Heart right ventricle (tissue), 16 donors: ENCODE measurements at regions not wholly inside any gene's neighbourhood (a gene's known extent, or its start where the extent isn't known, plus 50 kb on each side); places are given as distances from the start of the nearest gene placed in this dataset.

ENCODE experiments used
- ATAC-seq, 8 donors: fragments of 200-7000 bp; cut with Tn5 transposase; one replicate each; pipeline ENCODE4 v1.9.1; 2020; ENCODE audit warnings: mild to moderate bottlenecking in 8 of 8, moderate library complexity in 8 of 8, moderate number of reproducible peaks in 1 of 8
- DNase-seq, 2 donors: peaks; one replicate each; pipeline ENCODE4 v3.0.0-alpha.2; 2020
- H3K27ac ChIP-seq, 10 donors: fragments of 200-600 bp; sonication (generic) in 2 of 10; one replicate each; pipeline versions ENCODE4 v1.5.0 to v1.8.0; 2020 to 2022; ENCODE audit warnings: mild to moderate bottlenecking in 3 of 10
- H3K27me3 ChIP-seq, 7 donors: fragments of 200-600 bp; one replicate each; pipeline ENCODE4 v1.8.0; 2021 to 2022; ENCODE audit warnings: mild to moderate bottlenecking in 2 of 7
- H3K36me3 ChIP-seq, 9 donors: fragments of 200-600 bp; sonication (generic) in 1 of 9; one replicate each; pipeline versions ENCODE4 v1.5.0 to v1.8.0; 2020 to 2022; ENCODE audit warnings: mild to moderate bottlenecking in 2 of 9
- H3K4me1 ChIP-seq, 9 donors: fragments of 200-600 bp; sonication (generic) in 1 of 9; one replicate each; pipeline versions ENCODE4 v1.5.0 to v1.8.0; 2020 to 2022; ENCODE audit warnings: mild to moderate bottlenecking in 4 of 9
- H3K4me3 ChIP-seq, 10 donors: fragments of 200-600 bp; sonication (generic) in 2 of 10; one replicate each; pipeline versions ENCODE4 v1.5.0 to v1.8.0; 2020 to 2022; ENCODE audit warnings: mild to moderate bottlenecking in 7 of 10, moderate library complexity in 2 of 10
- H3K9me3 ChIP-seq, 11 donors: fragments of 200-600 bp in 10 of 11; sonication (generic) in 2 of 11; one replicate each; pipeline versions ENCODE4 v1.5.0 to v1.8.0; 2013 to 2022; ENCODE audit warnings: mild to moderate bottlenecking in 2 of 11, control low read depth in 1 of 11, moderate library complexity in 1 of 11
- CTCF ChIP-seq, 9 donors: fragments of 200-600 bp; sonication (generic) in 2 of 9; IDR thresholded peaks; one replicate each; pipeline versions ENCODE4 v1.5.0 to v1.8.0; 2021 to 2022; ENCODE audit warnings: antibody characterized with exemption in 9 of 9, mild to moderate bottlenecking in 5 of 9, moderate library complexity in 1 of 9
- WGBS, 2 donors: extraction: QIAGEN DNeasy Blood & Tissue Kit; methylation state at CpG; one replicate each; pipeline ENCODE4 v1.1.7; 2013; ENCODE audit warnings: inconsistent platforms in 1 of 2; 5-methylcytosine and 5-hydroxymethylcytosine counted together
- intact Hi-C, 10 donors: fragments of 100-400 bp; cut with DNase I; formaldehyde crosslinking; loops; one replicate each; pipeline versions ENCODE4 v1.11.1 to v1.14.2; 2022
- donor health status: Arrhythmogenic right ventricular cardiomyopathy.
- donor health status: ischemic (EF 13 %, LVEDD 7.1; RV severe dilation, severe dysfunction).
- donor health status: healthy with polysubstance abuse.
- donor health status: DM: no; HTN: yes; CAD: no.
- donor health status: DM: no; HTN: no; CAD: no.
- donor health status: ischemic (EF 25% LVEDD 6.9; RV normal size, moderate dysfunction).
- donor health status: ischemic (EF 25% LVEDD 5.7; RV mildly dilated, moderate dysfunction).
- donor health status: healthy.
- donor health status: DM: yes; HTN: yes; CAD: no.
- donor health status: Ischemic cardiomyopathy.
- donor health status: ischemic (EF 35%, LVEDD 5.7; RV mildly dilated, moderate dysfunction).
- donor health status: nonischemic (EF 11% LVEDD 7.7; RV severe dilation, severe dysfunction).
- donor health status: DM: yes; HTN: yes; CAD: no.
- donor health status: PGD.
- donor health status: ischemic (EF 29% LVEDD 5.4; RV normal size, mild dysfunction).
- donor health status: nonischemic (EF 23%, LVEDD 6.1; RV moderate dilation, normal function).

- 91 to 93% methylated on average over 2 of the region's 2 CpGs for WGBS, 2 donors
These were observed 180.2 kb upstream of the CBLB start for GRCh38 chr3:106048946-106049481.

GRCh38 chr3:106049821-106050220 is 181.0 kb upstream of the CBLB start:
- DNase-seq (no peak), ATAC-seq (no peak)
- intact Hi-C loops: no loop called here
- H3K4me3 ChIP-seq: no peak overlapping the region
- no peak for TF ChIP-seq CTCF (IDR thresholded peaks at IDR 0.05)
- no peaks in the 10 kb centered on the region for H3K9me3 ChIP-seq
- H3K36me3 ChIP-seq: no peaks in the 10 kb centered on the region
- H3K27ac ChIP-seq: no peak overlapping the region
- no peaks in the 10 kb centered on the region for H3K4me1 ChIP-seq
- H3K27me3 ChIP-seq: no peaks in the 10 kb centered on the region

More at GRCh38 chr3:106048946-106049481, 180.2 kb upstream of the CBLB start:
- no peaks in the 10 kb centered on the region for H3K27me3 ChIP-seq
- TF ChIP-seq CTCF (IDR thresholded peaks at IDR 0.05): no peak
- no peak overlapping the region for H3K27ac ChIP-seq
- no peak overlapping the region for H3K4me3 ChIP-seq
- H3K4me1 ChIP-seq: no peaks in the 10 kb centered on the region
- no peak for DNase-seq
- no peaks in the 10 kb centered on the region for H3K36me3 ChIP-seq
- intact Hi-C loops: no loop called here
- no peaks in the 10 kb centered on the region for H3K9me3 ChIP-seq
- no peak for ATAC-seq

- H3K4me3 ChIP-seq: no peak overlapping the region
- ATAC-seq: no peak
- no peaks in the 10 kb centered on the region for H3K27me3 ChIP-seq
- intact Hi-C loops: no loop called here
- peaks cover 0 to 7% (median 0%) of the 10 kb centered on the region in 11 donors for H3K9me3 ChIP-seq
- no peaks in the 10 kb centered on the region for H3K36me3 ChIP-seq
- H3K4me1 ChIP-seq: peaks cover 0 to 22% (median 5%) of the 10 kb centered on the region in 9 donors
- WGBS, 2 donors: 73 to 78% methylated on average over 3 of the region's 3 CpGs
- DNase-seq: no peak
- no peak for TF ChIP-seq CTCF (IDR thresholded peaks at IDR 0.05)
- no peak overlapping the region for H3K27ac ChIP-seq
These were observed 188.1 kb upstream of the CBLB start for GRCh38 chr3:106056931-106057330.

- no peak for TF ChIP-seq CTCF (IDR thresholded peaks at IDR 0.05)
- peaks cover 0 to 8% (median 0%) of the 10 kb centered on the region in 11 donors for H3K9me3 ChIP-seq
- ATAC-seq (peak in 7 of 8 donors; percentile 63 to 92 (median 85)), DNase-seq (no peak)
- peaks cover 0 to 22% (median 5%) of the 10 kb centered on the region in 9 donors for H3K4me1 ChIP-seq
- H3K27ac ChIP-seq: peak overlapping the region in 5 of 10 donors; percentile 18 to 46 (median 37)
- H3K36me3 ChIP-seq: no peaks in the 10 kb centered on the region
- H3K4me3 ChIP-seq: no peak overlapping the region
- WGBS, 2 donors: 56 to 60% methylated on average over 2 of the region's 2 CpGs
- no peaks in the 10 kb centered on the region for H3K27me3 ChIP-seq
- intact Hi-C loops: no loop called here
These were observed 189.7 kb upstream of the CBLB start for GRCh38 chr3:106058475-106058874.
